HG03442 (cell line): ENCODE measurements at regions not wholly inside any gene's neighbourhood (a gene's known extent, or its start where the extent isn't known, plus 50 kb on each side); places are given as distances from the start of the nearest gene placed in this dataset.

Experiments
- ATAC-seq: cut with Tn5 transposase; IDR thresholded peaks from one replicate; pipeline ENCODE4 v1.9.1; 2021; ENCODE audit warnings: mild to moderate bottlenecking, moderate library complexity; ENCODE audit not compliant: unreplicated experiment

DNA sequence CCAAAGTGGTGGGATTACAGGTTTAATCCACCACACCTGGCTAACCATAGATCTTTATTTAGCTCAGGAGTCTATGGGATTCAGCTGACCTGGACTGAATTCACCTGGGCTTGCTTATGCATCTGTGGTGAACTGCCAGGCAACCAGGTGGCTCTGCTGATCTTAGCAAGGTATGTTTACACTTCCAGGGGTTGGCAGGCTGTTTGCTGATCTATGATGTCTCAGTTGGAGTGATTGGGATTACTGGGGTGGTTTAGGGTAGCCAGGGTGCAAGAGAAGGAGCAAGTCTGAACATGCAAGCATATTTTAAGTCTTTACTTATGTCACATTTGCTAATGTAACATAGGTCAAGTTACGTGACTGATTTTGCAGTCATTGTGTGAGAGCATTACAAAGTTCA is 63.6 kb upstream of the JAK2 start:
- ATAC-seq: no peak

DNA sequence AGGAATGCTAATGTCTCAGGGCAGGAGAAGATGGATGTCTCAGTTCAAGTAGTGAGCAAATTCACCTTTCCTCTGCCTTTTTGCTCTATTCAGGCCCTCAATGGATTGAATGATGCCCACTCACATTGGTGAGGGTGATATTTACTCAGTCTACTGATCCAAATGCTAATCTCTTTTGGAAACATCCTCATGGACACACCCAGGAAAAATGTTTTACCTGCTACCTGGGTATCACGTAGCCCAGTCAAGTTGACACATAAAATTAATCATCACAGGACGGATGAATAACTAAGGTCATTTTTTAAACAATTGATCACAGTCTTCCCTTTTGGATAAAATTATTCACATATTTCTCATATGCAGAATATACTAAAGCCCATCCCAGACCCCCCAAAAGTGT is 63.0 kb upstream of the JAK2 start:
- no peak for ATAC-seq

DNA sequence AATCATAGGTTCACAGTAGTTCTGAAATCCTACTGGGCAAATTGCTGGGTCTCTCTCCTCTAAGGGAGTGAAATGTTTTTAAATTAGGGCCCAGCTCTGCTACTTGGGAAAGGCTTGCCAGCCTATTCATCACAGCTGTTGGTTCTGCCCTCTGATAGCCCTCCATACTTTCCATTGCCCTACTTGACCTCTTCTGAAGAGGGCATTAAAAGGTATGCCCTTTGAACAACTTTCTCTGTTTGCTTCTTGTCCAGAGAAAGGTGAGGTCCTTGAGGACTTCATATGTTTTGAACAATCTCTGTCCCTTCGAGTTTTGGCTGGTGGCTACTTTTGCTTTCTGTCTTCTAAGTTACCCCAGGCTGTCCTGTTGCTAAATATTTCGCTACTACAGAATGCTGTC is 62.3 kb upstream of the JAK2 start:
- ATAC-seq: no peak

DNA sequence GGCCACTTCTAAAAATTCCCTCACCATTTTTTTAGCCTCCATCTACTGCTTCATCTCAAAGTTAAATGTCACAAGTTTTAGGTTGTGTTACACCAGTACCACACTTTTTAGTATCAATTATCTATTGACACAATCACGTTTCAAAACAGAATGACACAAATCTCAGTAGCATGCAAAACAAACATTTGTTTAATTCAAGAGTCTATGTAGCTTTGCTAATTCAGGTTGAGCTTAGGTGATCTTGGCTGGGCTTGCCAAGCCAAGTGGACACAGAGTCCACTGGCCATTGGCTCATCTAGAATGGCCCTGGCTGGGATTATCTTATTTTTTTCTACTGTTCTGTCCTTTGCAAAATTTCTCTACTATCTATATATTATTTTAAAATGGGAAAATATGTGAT is 61.9 kb upstream of the JAK2 start:
- no peak for ATAC-seq

DNA sequence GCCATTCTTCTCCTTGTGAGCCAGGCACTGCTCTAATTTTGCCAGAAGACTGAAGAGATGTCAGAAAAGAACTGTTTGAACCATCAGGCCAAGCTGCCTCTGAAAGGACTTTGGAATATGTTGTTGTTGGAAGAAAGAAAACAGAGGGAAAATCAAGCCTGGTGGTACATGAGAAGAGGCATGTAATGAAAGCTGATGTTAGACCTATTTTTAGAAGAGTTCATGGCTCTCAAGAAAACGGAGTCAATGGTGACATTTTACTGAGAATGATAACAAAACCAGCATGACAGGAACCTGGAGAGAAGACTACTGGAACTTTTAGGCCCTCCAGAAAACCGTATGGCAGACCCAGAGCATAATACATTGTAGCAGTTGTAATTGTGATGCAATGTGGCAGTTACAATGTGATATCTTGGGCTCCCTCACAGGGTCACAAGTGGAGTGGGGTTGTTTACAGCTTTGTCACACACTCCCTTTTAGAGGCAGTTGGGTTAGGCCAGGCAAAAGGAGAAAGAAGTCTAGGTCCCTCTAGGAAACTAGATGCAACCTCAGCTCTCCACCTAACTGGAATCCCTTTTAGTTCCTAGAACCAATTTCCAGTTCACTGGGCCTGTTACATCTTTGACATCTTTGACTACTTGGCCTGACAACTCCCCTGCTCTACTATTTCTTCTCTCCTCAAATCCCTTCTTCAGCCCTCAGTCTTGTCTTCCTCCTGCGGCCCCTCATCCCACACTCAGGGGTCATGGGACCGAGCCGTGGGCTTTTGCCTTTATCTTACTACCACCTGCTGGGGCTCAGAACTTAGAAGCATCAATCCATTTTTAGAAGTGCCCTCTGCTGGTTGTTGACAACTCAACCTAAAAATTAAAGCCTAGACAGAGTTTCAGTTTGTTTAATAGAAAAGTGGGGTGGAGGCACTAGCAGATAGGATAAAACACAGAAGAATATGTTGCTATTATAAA is 61.2 kb upstream of the JAK2 start:
- peak; percentile 38 for ATAC-seq

DNA sequence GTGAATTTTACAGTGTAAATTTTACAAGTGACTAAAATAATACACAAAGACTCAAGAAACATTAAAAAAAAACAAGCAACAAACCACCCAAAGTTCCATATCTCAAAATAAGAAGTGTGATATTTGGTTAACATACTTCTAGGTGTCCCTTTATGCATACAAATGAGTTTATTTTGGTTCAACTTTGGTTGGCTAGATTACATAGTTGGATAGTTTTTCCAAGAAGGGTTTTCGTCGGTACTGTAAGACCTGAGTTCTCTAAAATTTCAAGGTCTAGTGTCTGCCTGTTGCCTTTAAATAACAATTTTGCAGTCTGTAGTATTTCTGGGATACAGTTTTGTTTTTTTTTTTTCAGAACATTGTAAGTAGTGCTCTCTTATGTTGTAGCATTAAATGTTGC is 58.8 kb upstream of the JAK2 start:
- no peak for ATAC-seq

DNA sequence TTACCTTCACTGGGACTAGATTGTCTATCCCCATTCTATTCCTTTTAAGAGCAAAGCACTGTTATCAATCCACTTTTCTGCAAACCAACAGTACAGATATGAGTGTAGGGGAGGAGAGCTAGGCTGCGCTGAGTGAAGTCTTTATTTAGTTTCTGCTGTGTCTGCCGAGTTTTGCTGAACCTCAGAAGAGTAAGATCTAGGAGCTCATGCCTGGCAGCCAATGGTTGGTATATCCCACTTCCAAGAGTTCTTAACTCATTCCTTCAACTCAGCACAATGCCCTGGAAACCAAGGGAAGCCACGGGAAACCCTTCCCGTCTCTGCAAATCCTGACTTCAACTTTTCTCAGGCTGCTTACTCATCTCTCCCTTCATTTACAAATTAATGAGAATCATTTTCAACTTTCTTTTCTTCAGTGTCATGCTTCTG is 58.0 kb upstream of the JAK2 start:
- ATAC-seq: peak; percentile 59

DNA sequence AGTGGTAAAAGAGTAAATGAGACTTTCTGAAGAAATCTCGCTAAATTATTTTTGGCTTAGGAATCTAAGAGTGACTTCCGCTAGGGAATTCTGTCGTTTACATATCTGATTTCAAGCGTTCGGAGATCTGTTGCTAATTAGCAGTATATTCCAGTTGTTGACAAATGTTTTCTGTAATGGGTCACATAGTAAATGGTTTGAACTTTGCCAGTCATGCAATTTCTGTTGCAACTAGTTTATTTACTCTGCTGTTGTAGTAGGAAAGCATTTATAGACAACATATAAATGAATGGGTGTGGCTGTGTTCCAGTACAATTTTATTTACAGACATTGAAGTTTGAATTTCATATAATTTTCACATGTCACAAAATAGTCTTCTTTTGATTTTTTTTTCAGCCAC is 57.4 kb upstream of the JAK2 start:
- no peak for ATAC-seq

DNA sequence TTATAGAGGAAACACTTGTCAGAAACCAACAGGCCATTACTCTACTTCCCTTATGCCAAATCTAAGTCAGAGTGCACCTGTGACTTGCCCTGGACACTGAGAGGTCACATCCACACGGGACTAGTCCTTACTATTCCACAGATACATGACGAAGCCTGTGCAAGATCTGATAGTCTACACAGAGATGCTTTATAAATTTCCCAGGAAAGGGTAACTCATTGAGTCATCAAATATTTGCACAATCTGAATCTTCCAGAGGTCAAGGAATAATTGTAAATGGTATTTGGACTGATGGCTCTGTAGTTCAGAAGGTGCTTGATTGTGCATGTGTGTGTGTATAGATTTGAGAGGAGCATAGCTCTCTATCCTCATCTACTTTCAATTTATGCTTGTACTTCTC is 55.2 kb upstream of the JAK2 start:
- no peak for ATAC-seq

DNA sequence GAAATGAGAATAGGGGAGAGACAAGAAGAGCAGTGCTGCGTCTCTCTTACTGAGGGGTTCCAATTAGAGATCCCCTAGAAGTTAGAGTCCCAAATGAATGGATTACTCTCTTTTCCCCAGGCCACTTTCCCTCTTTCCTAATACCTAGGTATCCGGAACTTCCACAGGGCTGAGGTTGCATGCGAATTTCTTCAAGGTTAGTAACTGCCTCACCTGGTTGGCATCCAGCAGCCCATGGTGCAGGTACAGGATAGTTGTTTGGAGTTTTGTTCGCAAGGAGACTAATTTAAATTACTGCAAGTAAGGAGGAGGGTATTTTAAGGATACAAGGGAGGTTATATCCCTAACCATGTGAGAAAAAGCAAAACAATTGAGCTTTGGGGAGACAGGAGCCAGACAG is 52.4 kb upstream of the JAK2 start:
- no peak for ATAC-seq

DNA sequence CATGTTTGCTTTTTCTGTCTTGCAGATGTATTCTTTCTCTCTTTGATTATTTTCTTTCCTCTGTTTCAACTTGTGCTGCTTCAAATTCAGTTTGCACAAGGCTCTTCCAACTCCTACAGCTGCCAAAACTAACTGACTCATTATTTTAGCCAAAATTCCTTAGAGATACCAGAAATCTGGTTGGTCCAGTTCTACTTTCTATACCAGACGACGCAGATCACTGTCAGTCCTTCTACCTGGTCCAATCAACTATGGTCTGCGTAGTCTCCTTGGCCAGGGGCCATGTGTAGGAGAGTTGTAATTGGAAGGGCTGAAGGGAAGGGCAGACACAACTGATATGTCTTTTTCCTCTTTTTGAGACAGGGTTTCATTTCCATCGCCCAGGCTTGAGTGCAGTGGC is 51.9 kb upstream of the JAK2 start:
- no peak for ATAC-seq

DNA sequence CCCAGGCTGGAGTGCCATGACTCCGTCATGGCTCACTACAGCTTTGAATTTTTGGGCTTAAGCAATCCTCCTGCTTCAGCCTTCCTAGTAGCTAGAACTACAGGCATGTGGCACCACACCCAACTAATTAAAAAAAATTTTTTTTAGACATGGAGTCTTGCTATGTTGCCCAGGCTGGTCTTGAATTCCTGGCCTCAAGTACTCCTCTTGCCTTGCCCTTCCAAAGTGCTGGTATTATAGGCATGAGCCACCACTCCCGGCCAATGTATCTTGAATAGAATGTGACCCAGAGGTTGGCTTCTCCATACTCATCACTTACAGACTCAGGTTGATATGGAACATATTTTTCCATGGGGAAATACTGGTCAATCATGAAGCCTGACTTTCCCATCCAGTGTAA is 51.2 kb upstream of the JAK2 start:
- ATAC-seq: no peak

DNA sequence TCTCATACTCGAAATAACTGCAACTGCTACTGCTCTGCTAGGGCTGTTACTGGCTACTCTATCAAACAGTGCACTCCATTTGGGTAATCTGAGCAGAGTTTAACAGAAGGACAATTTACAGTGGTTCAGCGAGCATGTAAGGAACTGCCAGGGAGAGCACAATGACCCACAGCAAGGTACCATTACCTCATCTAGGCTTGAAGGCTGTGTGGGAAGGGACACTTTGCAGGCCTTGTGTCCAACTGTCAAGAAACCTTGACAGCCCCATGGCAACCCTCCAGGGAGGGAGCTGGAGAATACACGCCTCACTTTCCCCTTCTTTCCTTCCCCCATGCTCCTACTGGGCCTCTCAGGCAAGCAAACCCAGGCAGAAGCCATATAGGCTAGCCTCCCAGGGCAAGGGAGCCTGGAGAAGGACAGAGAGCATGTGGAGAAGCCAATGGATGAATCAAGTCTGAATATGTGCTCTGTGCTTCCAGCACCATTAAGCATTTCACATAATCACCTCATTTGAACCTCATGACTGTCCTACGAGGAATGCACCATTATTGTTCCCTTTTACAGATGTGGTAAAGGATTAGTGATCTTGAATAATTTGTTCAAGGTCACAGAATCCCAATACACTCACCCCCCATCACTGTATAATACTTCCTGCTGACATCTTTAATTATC is 49.9 kb upstream of the JAK2 start:
- no peak for ATAC-seq
